OCI-LY1 (cell line): ENCODE measurements at regions not wholly inside any gene's neighbourhood (a gene's known extent, or its start where the extent isn't known, plus 50 kb on each side); places are given as distances from the start of the nearest gene placed in this dataset.

Source experiments
- H2AFZ ChIP-seq: fragments of 200-600 bp; sonication (generic), shearing (Covaris generic); 2 replicates; pipeline ENCODE4 v1.6.0; 2014; ENCODE audit warnings: antibody characterized with exemption, mild to moderate bottlenecking, low read length
- H3F3A ChIP-seq: fragments of 200-600 bp; sonication (generic), shearing (Covaris generic); 2 replicates; pipeline ENCODE4 v1.6.0; 2014; ENCODE audit warnings: mild to moderate bottlenecking, antibody characterized with exemption, low read length, moderate library complexity; ENCODE audit not compliant: insufficient read depth
- H3K27ac ChIP-seq: fragments of 200-600 bp; sonication (generic); 2 replicates; pipeline ENCODE4 v1.5.1; 2014; ENCODE audit warnings: low read length, mixed run types, mild to moderate bottlenecking, low read depth; ENCODE audit not compliant: poor library complexity, severe bottlenecking
- H3K27me3 ChIP-seq: fragments of 200-600 bp; sonication (generic); 2 replicates; pipeline ENCODE4 v1.6.0; 2014; ENCODE audit warnings: antibody characterized with exemption, mild to moderate bottlenecking, low read length, moderate library complexity; ENCODE audit not compliant: insufficient read depth
- H3K36me3 ChIP-seq: fragments of 200-600 bp; sonication (generic); 2 replicates; pipeline ENCODE4 v1.6.1; 2014; ENCODE audit warnings: mild to moderate bottlenecking, antibody characterized with exemption, low read length, moderate library complexity, mixed read lengths; ENCODE audit not compliant: insufficient read depth
- H3K4me1 ChIP-seq: fragments of 200-600 bp; sonication (generic); 2 replicates; pipeline ENCODE4 v1.5.1; 2014; ENCODE audit warnings: mild to moderate bottlenecking, low read length, moderate library complexity; ENCODE audit not compliant: insufficient read depth, severe bottlenecking
- H3K4me2 ChIP-seq: fragments of 200-600 bp; sonication (generic), shearing (Covaris generic); 2 replicates; pipeline ENCODE4 v1.6.1; 2014; ENCODE audit warnings: low read length
- H3K4me3 ChIP-seq: fragments of 200-600 bp; sonication (generic); 2 replicates; pipeline ENCODE4 v1.5.1; 2014; ENCODE audit warnings: low read length, low read depth, mild to moderate bottlenecking, mixed read lengths; ENCODE audit not compliant: poor library complexity, severe bottlenecking
- H3K79me2 ChIP-seq: fragments of 200-600 bp; shearing (Covaris generic); 2 replicates; pipeline ENCODE4 v1.6.1; 2016; ENCODE audit warnings: mixed run types, low read length, mixed read lengths; ENCODE audit not compliant: insufficient read depth
- H3K9ac ChIP-seq: fragments of 200-600 bp; sonication (generic), shearing (Covaris generic); 2 replicates; pipeline ENCODE4 v1.6.1; 2014; ENCODE audit warnings: mild to moderate bottlenecking, low read length, mixed read lengths
- H3K9me2 ChIP-seq: fragments of 200-600 bp; sonication (generic), shearing (Covaris generic); 2 replicates; pipeline ENCODE4 v1.6.1; 2014; ENCODE audit warnings: low read depth, mild to moderate bottlenecking, low read length, mixed read lengths
- H3K9me3 ChIP-seq: fragments of 200-600 bp; shearing (Covaris generic); 2 replicates; pipeline ENCODE4 v1.6.1; 2014; ENCODE audit warnings: low read length, mixed read lengths
- H4K20me1 ChIP-seq: fragments of 200-600 bp; sonication (generic), shearing (Covaris generic); 2 replicates; pipeline ENCODE4 v1.6.0; 2016; ENCODE audit warnings: mild to moderate bottlenecking, low read length; ENCODE audit not compliant: insufficient read depth
- EZH2 ChIP-seq: fragments of 200-600 bp; sonication (generic), shearing (Covaris generic); IDR thresholded peaks from 2 replicates; pipeline ENCODE4 v1.8.0; 2017; ENCODE audit warnings: borderline replicate concordance, mixed run types, mild to moderate bottlenecking, antibody characterized with exemption, low read length, moderate library complexity, mixed read lengths
- TF ChIP-seq, protein P1 (sequence below): fragments of 200-600 bp; sonication (generic), shearing (Covaris generic); IDR thresholded peaks from 2 replicates; pipeline ENCODE4 v1.5.1; 2017; ENCODE audit warnings: mild to moderate bottlenecking, antibody characterized with exemption, low read length, moderate library complexity, mixed read lengths

GRCh38 chr3:115553796-115554486 lies 69.4 kb upstream of the GAP43 start:
- Histone ChIP-seq H3K9ac (no peak overlapping the region), H3K9me3 (no peaks in the 10 kb centered on the region), H3K4me1 (no peaks in the 10 kb centered on the region), H4K20me1 (no peaks in the 10 kb centered on the region), H3F3A (no peaks in the 10 kb centered on the region), H3K27ac (no peak overlapping the region), H3K27me3 (no peaks in the 10 kb centered on the region), H3K9me2 (no peaks in the 10 kb centered on the region), H3K4me3 (no peak overlapping the region), H3K36me3 (no peaks in the 10 kb centered on the region), H2AFZ (no peak overlapping the region), H3K4me2 (no peak overlapping the region), H3K79me2 (no peaks in the 10 kb centered on the region)
- TF ChIP-seq EZH2: no peak
- TF ChIP-seq, protein P1, sequence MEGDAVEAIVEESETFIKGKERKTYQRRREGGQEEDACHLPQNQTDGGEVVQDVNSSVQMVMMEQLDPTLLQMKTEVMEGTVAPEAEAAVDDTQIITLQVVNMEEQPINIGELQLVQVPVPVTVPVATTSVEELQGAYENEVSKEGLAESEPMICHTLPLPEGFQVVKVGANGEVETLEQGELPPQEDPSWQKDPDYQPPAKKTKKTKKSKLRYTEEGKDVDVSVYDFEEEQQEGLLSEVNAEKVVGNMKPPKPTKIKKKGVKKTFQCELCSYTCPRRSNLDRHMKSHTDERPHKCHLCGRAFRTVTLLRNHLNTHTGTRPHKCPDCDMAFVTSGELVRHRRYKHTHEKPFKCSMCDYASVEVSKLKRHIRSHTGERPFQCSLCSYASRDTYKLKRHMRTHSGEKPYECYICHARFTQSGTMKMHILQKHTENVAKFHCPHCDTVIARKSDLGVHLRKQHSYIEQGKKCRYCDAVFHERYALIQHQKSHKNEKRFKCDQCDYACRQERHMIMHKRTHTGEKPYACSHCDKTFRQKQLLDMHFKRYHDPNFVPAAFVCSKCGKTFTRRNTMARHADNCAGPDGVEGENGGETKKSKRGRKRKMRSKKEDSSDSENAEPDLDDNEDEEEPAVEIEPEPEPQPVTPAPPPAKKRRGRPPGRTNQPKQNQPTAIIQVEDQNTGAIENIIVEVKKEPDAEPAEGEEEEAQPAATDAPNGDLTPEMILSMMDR: no peak

DNA sequence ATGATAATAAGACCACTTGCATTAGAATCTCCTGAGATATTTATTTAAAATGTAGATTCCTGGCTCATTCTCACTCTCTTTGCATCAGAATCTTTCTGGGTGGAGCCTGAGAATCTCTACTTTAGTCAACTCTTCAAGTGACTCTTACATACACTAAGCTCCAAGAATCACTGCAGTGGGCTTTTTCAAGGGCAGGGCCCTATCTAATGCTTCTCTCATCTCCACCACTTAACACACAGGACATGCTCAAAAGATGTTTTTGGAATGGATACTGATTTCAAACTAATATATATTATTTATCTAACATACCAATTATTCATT lies 68.9 kb upstream of the GAP43 start:
- Histone ChIP-seq H3K4me2 (no peak overlapping the region), H3K79me2 (no peaks in the 10 kb centered on the region), H3K9ac (no peak overlapping the region), H2AFZ (no peak overlapping the region), H3K36me3 (no peaks in the 10 kb centered on the region), H3K9me3 (no peaks in the 10 kb centered on the region), H3K4me3 (no peak overlapping the region), H3K4me1 (no peaks in the 10 kb centered on the region), H3K27me3 (no peaks in the 10 kb centered on the region), H3F3A (no peaks in the 10 kb centered on the region), H4K20me1 (no peaks in the 10 kb centered on the region), H3K9me2 (no peaks in the 10 kb centered on the region), H3K27ac (no peak overlapping the region)
- TF ChIP-seq, protein P1: no peak
- TF ChIP-seq EZH2: no peak

DNA sequence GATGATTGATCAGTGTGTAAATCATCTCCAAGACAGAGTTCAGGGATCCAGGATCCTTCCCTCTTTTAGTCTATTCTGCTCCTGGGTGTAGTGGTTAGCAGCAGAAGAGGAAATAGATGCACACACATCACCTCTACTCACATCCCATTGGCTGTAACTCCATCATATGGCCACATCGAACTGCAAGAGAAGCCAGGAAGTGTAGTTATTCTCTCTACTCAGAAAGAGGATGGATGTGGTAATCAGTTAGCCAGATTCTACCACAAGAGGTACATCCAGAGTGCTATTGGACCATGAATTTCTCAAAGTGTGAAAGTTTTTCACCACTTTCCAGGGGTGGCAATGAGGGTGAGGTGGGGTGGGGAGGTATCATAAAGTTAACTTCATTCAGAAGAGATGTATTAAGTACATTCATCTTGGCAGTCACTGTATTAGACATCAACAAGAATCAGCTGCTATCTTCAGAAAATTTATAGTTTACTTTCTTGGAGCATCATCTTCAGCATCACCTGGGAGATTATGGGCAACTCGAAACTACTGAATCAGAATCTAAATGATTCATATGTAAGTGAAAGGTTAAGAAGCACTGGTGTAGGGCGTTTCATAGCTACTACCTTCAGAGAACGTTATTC lies 60.6 kb upstream of the GAP43 start:
- H3K27ac ChIP-seq: no peak overlapping the region
- H3K36me3 ChIP-seq: no peaks in the 10 kb centered on the region
- 0 out of 2 replicates have a peak, but pooled peaks cover 4% of the 10 kb centered on the region for H3K27me3 ChIP-seq
- H3K9me2 ChIP-seq: no peaks in the 10 kb centered on the region
- no peak overlapping the region for H3K4me3 ChIP-seq
- TF ChIP-seq EZH2: no peak
- TF ChIP-seq, protein P1: no peak
- H3F3A ChIP-seq: no peaks in the 10 kb centered on the region
- no peak overlapping the region for H3K9ac ChIP-seq
- no peak overlapping the region for H2AFZ ChIP-seq
- no peaks in the 10 kb centered on the region for H3K9me3 ChIP-seq
- no peaks in the 10 kb centered on the region for H4K20me1 ChIP-seq
- no peaks in the 10 kb centered on the region for H3K79me2 ChIP-seq
- H3K4me1 ChIP-seq: no peaks in the 10 kb centered on the region
- H3K4me2 ChIP-seq: no peak overlapping the region
